ENCODE measurements at regions not wholly inside any gene's neighbourhood (a gene's known extent, or its start where the extent isn't known, plus 50 kb on each side); places are given as distances from the start of the nearest gene placed in this dataset.

DNA sequence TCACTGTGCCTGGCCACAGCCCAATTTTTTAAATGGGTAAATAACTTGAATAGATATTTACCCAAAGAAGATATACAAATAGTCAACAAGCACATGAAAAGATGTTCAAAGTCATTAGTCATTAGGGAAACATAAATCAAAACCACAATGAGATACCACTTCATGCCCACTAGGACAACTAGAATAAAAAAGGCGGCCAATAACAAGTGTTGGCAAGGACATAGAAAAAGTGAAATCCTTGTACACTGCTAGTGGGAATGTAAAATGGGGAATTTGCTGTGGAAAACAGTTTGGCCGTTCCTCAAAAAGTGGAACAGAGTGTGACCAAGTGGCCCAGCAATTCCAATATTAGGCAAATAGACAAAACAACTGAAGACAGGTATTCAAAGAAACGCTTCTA is 270.1 kb downstream of the TFCP2L1 start:
- Histone ChIP-seq H2BK15ac (ENCODE audit: low read depth, poor library complexity, severe bottlenecking) (no peak overlapping the region), H4K8ac (ENCODE audit: low read length) (no peak overlapping the region), H3K27me3 (ENCODE audit: control insufficient read depth in 1 of 2, insufficient read depth in 1 of 2, low read length in 2 of 2) (peaks cover 0 to 9% of the 10 kb centered on the region in 2 experiments), H3K27ac (ENCODE audit: low read length, poor library complexity, severe bottlenecking) (no peak overlapping the region), H3K4ac (ENCODE audit: low read depth in 1 of 2, low read length in 2 of 2) (no peak overlapping the region), H3K9me3 (ENCODE audit: control insufficient read depth, low read length) (peaks cover 13% of the 10 kb centered on the region), H2AK5ac (ENCODE audit: low read length, severe bottlenecking) (no peak overlapping the region), H2BK12ac (ENCODE audit: low read length in 2 of 2) (no peak overlapping the region), H2BK5ac (ENCODE audit: low read depth, low read length, poor library complexity, severe bottlenecking) (no peak overlapping the region), H3K14ac (ENCODE audit: low read length in 2 of 2) (no peak overlapping the region), H3K79me1 (replicated peaks; ENCODE audit: low read length, poor library complexity, severe bottlenecking) (no peaks in the 10 kb centered on the region), H2AFZ (ENCODE audit: low read depth, low read length) (no peak overlapping the region), H2BK120ac (ENCODE audit: low read depth, low read length) (no peak overlapping the region), H4K91ac (ENCODE audit: low read length) (no peak overlapping the region), H3K4me1 (ENCODE audit: control insufficient read depth, insufficient read depth, low read depth, low read length) (peaks cover 6% of the 10 kb centered on the region), H3K18ac (ENCODE audit: low read depth in 1 of 2, low read length in 2 of 2) (no peak overlapping the region), H3K23ac (ENCODE audit: low read length in 2 of 2) (no peak overlapping the region), H3K4me3 (ENCODE audit: insufficient read depth in 1 of 2, low read depth in 1 of 2, low read length in 2 of 2) (no peak overlapping the region), H3K4me2 (ENCODE audit: low read length, poor library complexity, severe bottlenecking) (no peak overlapping the region), H3K36me3 (ENCODE audit: control insufficient read depth in 1 of 2, insufficient read depth in 2 of 2, low read depth in 1 of 2, low read length in 2 of 2) (no peaks in the 10 kb centered on the region), H3K9ac (ENCODE audit: low read length) (no peak overlapping the region)
- 94% methylated on average over 2 of the region's 3 CpGs for WGBS
- DNase-seq = no peak

DNA sequence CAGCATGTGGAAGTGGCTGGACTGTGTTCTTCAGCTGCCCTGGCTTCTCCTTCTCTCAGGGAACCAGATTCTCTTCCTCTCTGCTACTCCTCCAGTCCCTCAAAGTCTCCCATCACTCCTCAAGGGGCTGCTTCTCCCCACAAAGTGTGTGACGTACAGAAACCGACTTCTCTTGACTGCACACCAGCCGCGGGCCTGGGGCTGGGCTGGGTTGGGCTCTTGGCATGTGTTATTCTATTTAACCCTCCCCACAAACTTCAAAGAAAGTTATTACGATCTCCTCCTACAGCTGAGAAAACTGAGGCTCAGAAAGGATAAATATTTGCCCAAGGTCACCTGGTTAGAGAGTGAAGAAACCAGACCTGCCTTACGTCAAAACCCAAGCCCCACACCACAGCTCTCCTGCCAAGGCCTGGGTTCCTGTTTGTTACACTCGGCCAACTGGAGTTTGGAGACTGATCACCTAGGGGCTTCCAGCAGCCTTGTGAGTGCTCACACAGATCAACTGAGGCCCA is 269.0 kb downstream of the TFCP2L1 start:
- Histone ChIP-seq H3K4me1 (ENCODE audit: control insufficient read depth, insufficient read depth, low read depth, low read length) (peaks cover 6% of the 10 kb centered on the region), H3K36me3 (ENCODE audit: control insufficient read depth in 1 of 2, insufficient read depth in 2 of 2, low read depth in 1 of 2, low read length in 2 of 2) (no peaks in the 10 kb centered on the region), H3K9ac (ENCODE audit: low read length) (no peak overlapping the region), H2BK15ac (ENCODE audit: low read depth, poor library complexity, severe bottlenecking) (no peak overlapping the region), H3K4me3 (ENCODE audit: insufficient read depth in 1 of 2, low read depth in 1 of 2, low read length in 2 of 2) (no peak overlapping the region), H2BK120ac (ENCODE audit: low read depth, low read length) (no peak overlapping the region), H2AK5ac (ENCODE audit: low read length, severe bottlenecking) (no peak overlapping the region), H4K8ac (ENCODE audit: low read length) (no peak overlapping the region), H3K23ac (ENCODE audit: low read length in 2 of 2) (no peak overlapping the region), H3K79me1 (replicated peaks; ENCODE audit: low read length, poor library complexity, severe bottlenecking) (no peaks in the 10 kb centered on the region), H2BK5ac (ENCODE audit: low read depth, low read length, poor library complexity, severe bottlenecking) (no peak overlapping the region), H3K4ac (ENCODE audit: low read depth in 1 of 2, low read length in 2 of 2) (no peak overlapping the region), H3K27ac (ENCODE audit: low read length, poor library complexity, severe bottlenecking) (no peak overlapping the region), H4K91ac (ENCODE audit: low read length) (no peak overlapping the region), H2AFZ (ENCODE audit: low read depth, low read length) (no peak overlapping the region), H3K18ac (ENCODE audit: low read depth in 1 of 2, low read length in 2 of 2) (no peak overlapping the region), H3K14ac (ENCODE audit: low read length in 2 of 2) (no peak overlapping the region), H3K4me2 (ENCODE audit: low read length, poor library complexity, severe bottlenecking) (no peak overlapping the region), H2BK12ac (ENCODE audit: low read length in 2 of 2) (no peak overlapping the region), H3K9me3 (ENCODE audit: control insufficient read depth, low read length) (peaks cover 6% of the 10 kb centered on the region), H3K27me3 (ENCODE audit: control insufficient read depth in 1 of 2, insufficient read depth in 1 of 2, low read length in 2 of 2) (peaks cover 4 to 9% of the 10 kb centered on the region in 2 experiments)
- no peak for DNase-seq
- 85% methylated on average over 7 of the region's 7 CpGs for WGBS

DNA sequence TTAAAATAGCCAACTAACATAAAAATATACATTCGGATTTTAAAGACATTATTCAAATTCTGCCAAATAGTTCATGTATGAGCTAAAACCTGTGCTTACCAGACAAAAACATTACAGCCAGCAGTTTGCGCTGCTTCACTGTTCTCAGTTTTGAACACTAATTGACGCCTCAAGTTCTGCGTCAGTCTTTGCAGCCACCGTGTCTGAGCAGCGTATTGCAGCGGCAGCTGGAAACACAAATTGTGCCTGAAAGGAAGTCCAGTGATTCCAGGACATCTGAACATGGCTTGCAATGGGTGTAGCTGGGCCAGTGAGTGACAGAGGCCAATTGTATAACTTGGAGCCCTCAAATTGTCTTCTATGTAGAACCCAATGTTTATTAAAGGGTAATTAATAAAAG is 267.6 kb downstream of the TFCP2L1 start:
- Histone ChIP-seq H3K4ac (ENCODE audit: low read depth in 1 of 2, low read length in 2 of 2) (no peak overlapping the region), H3K79me1 (replicated peaks; ENCODE audit: low read length, poor library complexity, severe bottlenecking) (no peaks in the 10 kb centered on the region), H4K8ac (ENCODE audit: low read length) (no peak overlapping the region), H2AK5ac (ENCODE audit: low read length, severe bottlenecking) (no peak overlapping the region), H3K14ac (ENCODE audit: low read length in 2 of 2) (no peak overlapping the region), H3K23ac (ENCODE audit: low read length in 2 of 2) (no peak overlapping the region), H2BK12ac (ENCODE audit: low read length in 2 of 2) (no peak overlapping the region), H2BK15ac (ENCODE audit: low read depth, poor library complexity, severe bottlenecking) (no peak overlapping the region), H3K9ac (ENCODE audit: low read length) (no peak overlapping the region), H2AFZ (ENCODE audit: low read depth, low read length) (no peak overlapping the region), H3K9me3 (ENCODE audit: control insufficient read depth, low read length) (no peaks in the 10 kb centered on the region), H3K18ac (ENCODE audit: low read depth in 1 of 2, low read length in 2 of 2) (no peak overlapping the region), H2BK5ac (ENCODE audit: low read depth, low read length, poor library complexity, severe bottlenecking) (no peak overlapping the region), H3K27ac (ENCODE audit: low read length, poor library complexity, severe bottlenecking) (no peak overlapping the region), H3K4me3 (ENCODE audit: insufficient read depth in 1 of 2, low read depth in 1 of 2, low read length in 2 of 2) (no peak overlapping the region), H3K4me2 (ENCODE audit: low read length, poor library complexity, severe bottlenecking) (no peak overlapping the region), H3K27me3 (ENCODE audit: control insufficient read depth in 1 of 2, insufficient read depth in 1 of 2, low read length in 2 of 2) (peaks cover 9 to 13% of the 10 kb centered on the region in 2 experiments), H3K36me3 (ENCODE audit: control insufficient read depth in 1 of 2, insufficient read depth in 2 of 2, low read depth in 1 of 2, low read length in 2 of 2) (no peaks in the 10 kb centered on the region), H2BK120ac (ENCODE audit: low read depth, low read length) (no peak overlapping the region), H4K91ac (ENCODE audit: low read length) (no peak overlapping the region), H3K4me1 (ENCODE audit: control insufficient read depth, insufficient read depth, low read depth, low read length) (peaks cover 6% of the 10 kb centered on the region)
- WGBS = 80% methylated on average over 7 of the region's 7 CpGs
- no peak for DNase-seq

GRCh38 chr2:121018136-121019061 is 266.6 kb downstream of the TFCP2L1 start:
- H2BK120ac ChIP-seq (ENCODE audit: low read depth, low read length) = no peak overlapping the region
- no peak overlapping the region for H2AK5ac ChIP-seq (ENCODE audit: low read length, severe bottlenecking)
- no peak overlapping the region for H4K91ac ChIP-seq (ENCODE audit: low read length)
- H4K8ac ChIP-seq (ENCODE audit: low read length) = no peak overlapping the region
- WGBS = 72% methylated on average over 45 of the region's 45 CpGs
- no peak overlapping the region for H3K23ac ChIP-seq (ENCODE audit: low read length in 2 of 2)
- no peak overlapping the region for H2BK15ac ChIP-seq (ENCODE audit: low read depth, poor library complexity, severe bottlenecking)
- no peak overlapping the region for H3K27ac ChIP-seq (ENCODE audit: low read length, poor library complexity, severe bottlenecking)
- no peak overlapping the region for H3K4ac ChIP-seq (ENCODE audit: low read depth in 1 of 2, low read length in 2 of 2)
- DNase-seq = no peak
- no peak overlapping the region for H3K18ac ChIP-seq (ENCODE audit: low read depth in 1 of 2, low read length in 2 of 2)
- peaks cover 6% of the 10 kb centered on the region for H3K4me1 ChIP-seq (ENCODE audit: control insufficient read depth, insufficient read depth, low read depth, low read length)
- H3K79me1 ChIP-seq (replicated peaks; ENCODE audit: low read length, poor library complexity, severe bottlenecking) = no peaks in the 10 kb centered on the region
- no peak overlapping the region for H2BK12ac ChIP-seq (ENCODE audit: low read length in 2 of 2)
- no peaks in the 10 kb centered on the region for H3K9me3 ChIP-seq (ENCODE audit: control insufficient read depth, low read length)
- H3K27me3 ChIP-seq (ENCODE audit: control insufficient read depth in 1 of 2, insufficient read depth in 1 of 2, low read length in 2 of 2) = peaks cover 9 to 17% of the 10 kb centered on the region in 2 experiments
- no peaks in the 10 kb centered on the region for H3K36me3 ChIP-seq (ENCODE audit: control insufficient read depth in 1 of 2, insufficient read depth in 2 of 2, low read depth in 1 of 2, low read length in 2 of 2)
- H3K14ac ChIP-seq (ENCODE audit: low read length in 2 of 2) = peak overlapping the region in 1 of 2 experiments; percentile 31
- H3K9ac ChIP-seq (ENCODE audit: low read length) = no peak overlapping the region
- no peak overlapping the region for H2AFZ ChIP-seq (ENCODE audit: low read depth, low read length)
- no peak overlapping the region for H3K4me3 ChIP-seq (ENCODE audit: insufficient read depth in 1 of 2, low read depth in 1 of 2, low read length in 2 of 2)
- no peak overlapping the region for H2BK5ac ChIP-seq (ENCODE audit: low read depth, low read length, poor library complexity, severe bottlenecking)
- no peak overlapping the region for H3K4me2 ChIP-seq (ENCODE audit: low read length, poor library complexity, severe bottlenecking)

All from mesenchymal stem cell (in vitro differentiated cells and primary cell).